BJ (cell line): ENCODE measurements at regions not wholly inside any gene's neighbourhood (a gene's known extent, or its start where the extent isn't known, plus 50 kb on each side); places are given as distances from the start of the nearest gene placed in this dataset.

Source experiments
- CTCF ChIA-PET: fragments of 350-600 bp; formaldehyde crosslinking; extraction: SDS; loops from one replicate; lab custom pipeline; 2021; ENCODE audit warnings: antibody characterized with exemption, inconsistent platforms; lab: Yijun Ruan, JAX
- POLR2A ChIA-PET: fragments of 300-600 bp; sonication (Branson Sonifier 250); formaldehyde crosslinking; extraction: SDS; loops from one replicate; lab custom pipeline; 2021; ENCODE audit warnings: antibody characterized with exemption; lab: Charles Lee
- DNase-seq: peaks from one replicate; pipeline ENCODE4 v3.0.0-alpha.2; 2011; ENCODE audit warnings: low read depth
- H3K27me3 ChIP-seq: 2 replicates; pipeline ENCODE4 v1.6.0; 2011; ENCODE audit warnings: low read length; ENCODE audit not compliant: control insufficient read depth, insufficient read depth
- H3K36me3 ChIP-seq: 2 replicates; pipeline ENCODE4 v1.5.1; 2011; ENCODE audit warnings: low read length; ENCODE audit not compliant: control insufficient read depth, insufficient read depth
- H3K4me3 ChIP-seq: 2 replicates; pipeline ENCODE4 v1.5.1; 2011; ENCODE audit warnings: low read depth, mild to moderate bottlenecking, control low read depth, low read length
- CTCF ChIP-seq: IDR thresholded peaks from 2 replicates; pipeline ENCODE4 v1.5.1; 2011; ENCODE audit warnings: low read depth, mild to moderate bottlenecking, control low read depth, inconsistent platforms, low read length, moderate library complexity; ENCODE audit not compliant: insufficient read depth

- H3K4me3 ChIP-seq: no peak overlapping the region
- no peak for DNase-seq
- no peaks in the 10 kb centered on the region for H3K36me3 ChIP-seq
- ChIA-PET POLR2A (no interaction called here), CTCF (no interaction called here)
- peaks cover 12% of the 10 kb centered on the region; the same call in 1 of the 2 replicates for H3K27me3 ChIP-seq
- no peak for TF ChIP-seq CTCF
These were observed 204.4 kb upstream of the PMEPA1 start for GRCh38 chr20:57914205-57914604.

- TF ChIP-seq CTCF: no peak
- ChIA-PET POLR2A (no interaction called here), CTCF (no interaction called here)
- H3K36me3 ChIP-seq: no peaks in the 10 kb centered on the region
- peaks cover 13% of the 10 kb centered on the region; the same call in 1 of the 2 replicates for H3K27me3 ChIP-seq
- H3K4me3 ChIP-seq: no peak overlapping the region
- no peak for DNase-seq
These were observed 203.5 kb upstream of the PMEPA1 start for GRCh38 chr20:57913156-57913930.

DNA sequence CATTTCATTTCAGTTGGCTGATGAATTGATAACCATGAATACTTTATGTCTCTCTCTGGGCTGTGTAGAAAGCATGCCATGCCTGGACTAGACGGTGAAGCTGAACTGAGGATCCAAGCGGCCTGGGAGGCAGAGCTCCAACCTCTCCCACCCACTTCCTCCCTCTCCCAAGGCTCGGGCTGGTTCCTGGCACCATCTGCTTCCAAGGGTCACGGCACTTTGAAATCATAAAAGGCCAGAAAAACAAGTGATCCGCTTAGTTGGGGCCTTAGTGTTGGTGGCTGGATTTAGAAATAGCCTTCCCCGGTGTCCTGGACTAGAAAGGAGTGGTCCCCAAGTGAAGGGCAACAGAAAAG, 202.4 kb upstream of the PMEPA1 start:
- POLR2A ChIA-PET: no interaction called here
- H3K36me3 ChIP-seq: no peaks in the 10 kb centered on the region
- peaks cover 16% of the 10 kb centered on the region for H3K27me3 ChIP-seq
- CTCF ChIA-PET: no interaction called here
- TF ChIP-seq CTCF: no peak
- no peak for DNase-seq
- H3K4me3 ChIP-seq: no peak overlapping the region

DNA sequence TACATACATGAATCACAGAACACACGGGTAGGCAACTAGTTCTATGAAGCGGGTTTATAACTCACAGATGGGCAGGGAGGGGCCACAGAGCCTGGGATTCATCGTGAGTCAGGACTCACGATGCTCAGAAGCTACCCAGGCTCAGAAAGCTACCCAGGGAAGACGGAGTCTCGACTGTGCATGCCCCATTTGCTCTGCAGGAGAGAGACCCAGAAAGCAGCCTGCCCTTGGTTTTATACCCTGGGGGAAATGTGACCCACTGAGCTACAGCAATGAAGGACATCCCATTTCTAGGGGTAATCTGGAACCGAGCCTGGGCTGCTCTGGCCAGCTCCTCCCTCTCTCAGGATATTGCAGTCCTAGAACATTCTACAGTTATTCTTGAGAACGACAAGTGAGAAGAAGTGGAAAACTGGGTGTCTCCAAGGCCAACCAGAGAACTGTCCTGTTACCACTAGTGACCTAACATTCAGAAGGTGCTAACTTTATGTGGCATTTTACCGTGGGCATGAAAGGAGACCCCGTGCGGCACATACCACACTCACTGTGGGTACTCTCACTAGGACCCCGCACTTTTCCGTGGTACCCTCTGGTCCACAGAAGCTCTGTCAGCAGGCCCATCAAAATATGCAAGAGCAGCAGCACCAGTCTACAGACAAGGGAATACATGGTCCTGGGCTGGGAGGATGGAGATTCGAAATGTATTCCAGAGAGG, 201.9 kb upstream of the PMEPA1 start:
- no peak for TF ChIP-seq CTCF
- POLR2A ChIA-PET: no interaction called here
- CTCF ChIA-PET: no interaction called here
- no peak for DNase-seq
- Histone ChIP-seq H3K4me3 (no peak overlapping the region), H3K36me3 (no peaks in the 10 kb centered on the region), H3K27me3 (peaks cover 15% of the 10 kb centered on the region)

GRCh38 chr20:57910716-57911115, 200.9 kb upstream of the PMEPA1 start:
- CTCF ChIA-PET: no interaction called here

More at GRCh38 chr20:57910716-57911115, 200.9 kb upstream of the PMEPA1 start:
- no peak overlapping the region for H3K4me3 ChIP-seq
- TF ChIP-seq CTCF: no peak
- no peaks in the 10 kb centered on the region for H3K36me3 ChIP-seq
- POLR2A ChIA-PET: no interaction called here
- DNase-seq: no peak
- H3K27me3 ChIP-seq: peaks cover 13% of the 10 kb centered on the region
